WTC11 (cell line): ENCODE measurements at regions not wholly inside any gene's neighbourhood (a gene's known extent, or its start where the extent isn't known, plus 50 kb on each side); places are given as distances from the start of the nearest gene placed in this dataset.

Experiments
- ATAC-seq: fragments of 200-7000 bp; cut with Tn5 transposase; 2 replicates; pipeline ENCODE4 v1.10.0; 2021; ENCODE audit warnings: mild to moderate bottlenecking, moderate library complexity
- CTCF ChIA-PET: fragments of 300-600 bp; sonication (Branson Sonifier 250); formaldehyde crosslinking; loops from one replicate; lab custom pipeline; 2021; ENCODE audit warnings: antibody characterized with exemption; lab: Charles Lee
- POLR2A ChIA-PET: fragments of 350-600 bp; sonication (Branson Sonifier 250); formaldehyde crosslinking; loops from one replicate; lab custom pipeline; 2021; ENCODE audit warnings: antibody characterized with exemption; lab: Charles Lee
- DNase-seq: peaks from one replicate; pipeline ENCODE4 v3.0.0; 2021; ENCODE audit warnings: low spot score
- H3K27ac Mint-ChIP-seq: 2 replicates; pipeline ENCODE4 v1.8.0; 2021; ENCODE audit warnings: mixed read lengths
- H3K27me3 Mint-ChIP-seq: 2 replicates; pipeline ENCODE4 v1.8.0; 2021; ENCODE audit warnings: low read depth, mild to moderate bottlenecking, moderate library complexity, mixed read lengths
- H3K36me3 Mint-ChIP-seq: 2 replicates; pipeline ENCODE4 v1.8.0; 2021; ENCODE audit warnings: mixed read lengths
- H3K4me1 Mint-ChIP-seq: 2 replicates; pipeline ENCODE4 v1.8.0; 2022; ENCODE audit warnings: mixed read lengths
- H3K4me3 Mint-ChIP-seq: 2 replicates; pipeline ENCODE4 v1.8.0; 2021; ENCODE audit warnings: mild to moderate bottlenecking, moderate library complexity, mixed read lengths
- H3K9me3 Mint-ChIP-seq: 2 replicates; pipeline ENCODE4 v1.8.0; 2021; ENCODE audit warnings: mixed read lengths
- AFF4 ChIP-seq: sonication (generic); formaldehyde crosslinking; IDR thresholded peaks from 2 replicates; pipeline ENCODE4 v1.8.1; 2023; ENCODE audit warnings: mild to moderate bottlenecking, missing genetic modification reagents, borderline replicate concordance
- ATF6 ChIP-seq: sonication (generic); formaldehyde crosslinking; IDR thresholded peaks from 2 replicates; pipeline ENCODE4 v1.8.1; 2023; ENCODE audit warnings: mild to moderate bottlenecking, missing genetic modification reagents
- E2F5 ChIP-seq: sonication (generic); formaldehyde crosslinking; IDR thresholded peaks from 2 replicates; pipeline ENCODE4 v1.8.1; 2022; ENCODE audit warnings: mild to moderate bottlenecking, moderate library complexity, missing genetic modification reagents
- ELF4 ChIP-seq: sonication (generic); formaldehyde crosslinking; IDR thresholded peaks from 2 replicates; pipeline ENCODE4 v1.8.1; 2022; ENCODE audit warnings: low read depth, mild to moderate bottlenecking, moderate library complexity, missing genetic modification reagents
- GABPB1 ChIP-seq: sonication (generic); formaldehyde crosslinking; IDR thresholded peaks from 2 replicates; pipeline ENCODE4 v1.8.1; 2023; ENCODE audit warnings: mild to moderate bottlenecking, missing genetic modification reagents
- JUN ChIP-seq: sonication (generic); formaldehyde crosslinking; IDR thresholded peaks from 2 replicates; pipeline ENCODE4 v1.8.0; 2023; ENCODE audit warnings: mild to moderate bottlenecking, missing genetic modification reagents
- NFE2L1 ChIP-seq: sonication (generic); formaldehyde crosslinking; IDR thresholded peaks from 2 replicates; pipeline ENCODE4 v1.8.1; 2023; ENCODE audit warnings: missing genetic modification reagents
- SOX15 ChIP-seq: fragments of 250-450 bp; sonication (Bioruptor Pico); IDR thresholded peaks from 2 replicates; pipeline ENCODE4 v1.9.0; 2021; ENCODE audit warnings: mild to moderate bottlenecking
- TP53 ChIP-seq: sonication (generic); formaldehyde crosslinking; IDR thresholded peaks from 2 replicates; pipeline ENCODE4 v1.8.1; 2023; ENCODE audit warnings: mild to moderate bottlenecking, missing genetic modification reagents
- ZNF232 ChIP-seq: sonication (generic); formaldehyde crosslinking; IDR thresholded peaks from 2 replicates; pipeline ENCODE4 v1.8.0; 2022; ENCODE audit warnings: mild to moderate bottlenecking, missing genetic modification reagents
- ZNF263 ChIP-seq: sonication (generic); formaldehyde crosslinking; IDR thresholded peaks from 2 replicates; pipeline ENCODE4 v1.8.1; 2022; ENCODE audit warnings: low read depth, mild to moderate bottlenecking, moderate library complexity, missing genetic modification reagents
- ZNF281 ChIP-seq: sonication (generic); formaldehyde crosslinking; IDR thresholded peaks from 2 replicates; pipeline ENCODE4 v1.8.0; 2023; ENCODE audit warnings: mild to moderate bottlenecking, missing genetic modification reagents
- ZNF396 ChIP-seq: fragments of 250-450 bp; sonication (Bioruptor Pico); IDR thresholded peaks from 2 replicates; pipeline ENCODE4 v1.8.0; 2021; ENCODE audit warnings: mild to moderate bottlenecking, moderate library complexity, borderline replicate concordance
- ZNF423 ChIP-seq: fragments of 250-450 bp; sonication (Bioruptor Pico); IDR thresholded peaks from 2 replicates; pipeline ENCODE4 v2.1.2; 2022; ENCODE audit warnings: mild to moderate bottlenecking, moderate library complexity
- ZSCAN18 ChIP-seq: fragments of 250-450 bp; sonication (Bioruptor Pico); IDR thresholded peaks from 2 replicates; pipeline ENCODE4 v2.1.2; 2022; ENCODE audit warnings: mild to moderate bottlenecking, moderate library complexity

- no peak overlapping the region for H3K27ac Mint-ChIP-seq
- peaks cover 11% of the 10 kb centered on the region for H3K27me3 Mint-ChIP-seq
- H3K9me3 Mint-ChIP-seq: peaks cover 82% of the 10 kb centered on the region
- peaks cover 83% of the 10 kb centered on the region for H3K36me3 Mint-ChIP-seq
- ChIA-PET CTCF (no interaction called here), POLR2A (no interaction called here)
- H3K4me3 Mint-ChIP-seq: no peak overlapping the region
- H3K4me1 Mint-ChIP-seq: no peaks in the 10 kb centered on the region
- TF ChIP-seq SOX15 (no peak), ATF6 (no peak), ZNF232 (CRISPR knock-in tag) (no peak), ZNF423 (CRISPR knock-in tag) (no peak), ZSCAN18 (CRISPR knock-in tag) (no peak), ELF4 (CRISPR knock-in tag) (no peak)
- ATAC-seq (no peak), DNase-seq (no peak)
Measured at GRCh38 chr1:4317207-4317606, 337.2 kb upstream of the AJAP1 start.

- ChIA-PET CTCF (no interaction called here), POLR2A (no interaction called here)
- Mint-ChIP-seq H3K4me3 (no peak overlapping the region), H3K27ac (no peak overlapping the region)
- TF ChIP-seq GABPB1 (CRISPR knock-in tag) (no peak), ZNF263 (CRISPR knock-in tag) (no peak), E2F5 (CRISPR knock-in tag) (no peak), JUN (CRISPR knock-in tag) (no peak), TP53 (CRISPR knock-in tag) (no peak), ZNF281 (CRISPR knock-in tag) (no peak), NFE2L1 (no peak)
- TF ChIP-seq, all 79 proteins: peak for 0
- DNase-seq (no peak), ATAC-seq (no peak)
- H3K9me3 Mint-ChIP-seq: peaks cover 79% of the 10 kb centered on the region
- H3K27me3 Mint-ChIP-seq: peaks cover 11% of the 10 kb centered on the region
- H3K4me1 Mint-ChIP-seq: no peaks in the 10 kb centered on the region
- peaks cover 80% of the 10 kb centered on the region for H3K36me3 Mint-ChIP-seq
Measured at GRCh38 chr1:4318720-4319119, 335.7 kb upstream of the AJAP1 start.

- no peak for TF ChIP-seq ZNF396 (CRISPR knock-in tag)
- no peak for TF ChIP-seq AFF4 (CRISPR knock-in tag)
- peaks cover 13% of the 10 kb centered on the region for H3K27me3 Mint-ChIP-seq
- H3K36me3 Mint-ChIP-seq: peaks cover 81% of the 10 kb centered on the region
- H3K27ac Mint-ChIP-seq: no peak overlapping the region
- CTCF ChIA-PET: no interaction called here
- H3K4me3 Mint-ChIP-seq: no peak overlapping the region
- DNase-seq (no peak), ATAC-seq (no peak)
- H3K9me3 Mint-ChIP-seq: peaks cover 79% of the 10 kb centered on the region
- H3K4me1 Mint-ChIP-seq: no peaks in the 10 kb centered on the region
- POLR2A ChIA-PET: no interaction called here
Measured at GRCh38 chr1:4319496-4319895, 334.9 kb upstream of the AJAP1 start.
